Osteoblast (primary cell): ENCODE measurements at regions not wholly inside any gene's neighbourhood (a gene's known extent, or its start where the extent isn't known, plus 50 kb on each side); places are given as distances from the start of the nearest gene placed in this dataset.

Source experiments
- DNase-seq: peaks from one replicate; pipeline ENCODE4 v3.0.0; 2011; ENCODE audit warnings: low spot score, mixed read lengths; ENCODE audit not compliant: insufficient read length; ENCODE audit errors: missing footprints
- H2AFZ ChIP-seq: 2 replicates; pipeline ENCODE4 v1.6.0; 2011; ENCODE audit warnings: mild to moderate bottlenecking, low read length
- H3K27ac ChIP-seq: 2 replicates; pipeline ENCODE4 v1.5.1; 2011; ENCODE audit warnings: mild to moderate bottlenecking, low read depth, low read length, moderate library complexity
- H3K27me3 ChIP-seq: 2 replicates; pipeline ENCODE4 v1.6.0; 2012; ENCODE audit warnings: mild to moderate bottlenecking, control low read depth, inconsistent platforms, low read length, moderate library complexity; ENCODE audit not compliant: insufficient read depth
- H3K36me3 ChIP-seq: 2 replicates; pipeline ENCODE4 v1.5.1; 2011; ENCODE audit warnings: mild to moderate bottlenecking, low read length, control low read depth, moderate library complexity; ENCODE audit not compliant: insufficient read depth
- H3K4me1 ChIP-seq: 2 replicates; pipeline ENCODE4 v1.5.1; 2011; ENCODE audit warnings: mild to moderate bottlenecking, low read length, control low read depth, moderate library complexity; ENCODE audit not compliant: insufficient read depth
- H3K4me2 ChIP-seq: 2 replicates; pipeline ENCODE4 v1.6.0; 2011; ENCODE audit warnings: mild to moderate bottlenecking, low read length; ENCODE audit not compliant: insufficient read depth
- H3K4me3 ChIP-seq: fragments of 200-600 bp; sonication (generic); 3 replicates; pipeline ENCODE4 v1.5.1; 2012; ENCODE audit warnings: mild to moderate bottlenecking, low read length, inconsistent platforms; ENCODE audit not compliant: insufficient read depth
- H3K79me2 ChIP-seq: 2 replicates; pipeline ENCODE4 v1.6.0; 2012; ENCODE audit warnings: mild to moderate bottlenecking, low read length, control low read depth, inconsistent platforms; ENCODE audit not compliant: insufficient read depth
- H3K9me3 ChIP-seq: 2 replicates; pipeline ENCODE4 v1.5.1; 2011; ENCODE audit warnings: low read depth, low read length, control low read depth
- H4K20me1 ChIP-seq: 2 replicates; pipeline ENCODE4 v1.6.0; 2012; ENCODE audit warnings: mild to moderate bottlenecking, low read length, control low read depth; ENCODE audit not compliant: insufficient read depth
- TF ChIP-seq, protein P1 (sequence below): IDR thresholded peaks from 2 replicates; pipeline ENCODE4 v1.5.1; 2011; ENCODE audit warnings: mild to moderate bottlenecking, low read depth, low read length, moderate library complexity; ENCODE audit errors: extremely low read depth

DNA sequence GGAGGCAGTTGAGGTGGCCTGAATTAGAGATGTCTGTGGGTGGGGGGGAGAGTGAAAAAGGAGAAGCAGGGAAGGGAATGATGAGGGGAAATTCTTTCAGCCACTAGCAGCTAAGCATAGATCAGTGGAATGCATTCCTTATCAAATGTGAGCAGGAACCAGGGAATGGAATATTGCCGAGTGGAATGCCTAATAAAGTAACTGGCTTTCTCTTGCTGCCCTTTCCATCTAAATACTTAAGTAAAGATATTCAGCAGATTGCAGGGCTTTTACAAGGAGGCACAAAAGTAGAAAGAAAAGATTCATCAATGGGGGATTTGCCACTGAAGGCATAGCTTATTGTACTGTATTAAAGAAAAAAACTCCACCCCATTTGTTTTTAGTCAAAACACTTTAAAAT is 263.0 kb upstream of the RPS6KA3 start:
- DNase-seq, result no peak
- no peak overlapping the region for H3K27ac ChIP-seq
- H3K4me1 ChIP-seq, result peaks cover 8% of the 10 kb centered on the region
- H3K4me3 ChIP-seq, result no peak overlapping the region
- H3K4me2 ChIP-seq, result peak overlapping the region; percentile 82
- H3K9me3 ChIP-seq, result no peaks in the 10 kb centered on the region
- H4K20me1 ChIP-seq, result no peaks in the 10 kb centered on the region
- no peak overlapping the region for H2AFZ ChIP-seq
- H3K36me3 ChIP-seq, result no peaks in the 10 kb centered on the region
- no peaks in the 10 kb centered on the region for H3K79me2 ChIP-seq
- H3K27me3 ChIP-seq, result no peaks in the 10 kb centered on the region
- TF ChIP-seq, protein P1, sequence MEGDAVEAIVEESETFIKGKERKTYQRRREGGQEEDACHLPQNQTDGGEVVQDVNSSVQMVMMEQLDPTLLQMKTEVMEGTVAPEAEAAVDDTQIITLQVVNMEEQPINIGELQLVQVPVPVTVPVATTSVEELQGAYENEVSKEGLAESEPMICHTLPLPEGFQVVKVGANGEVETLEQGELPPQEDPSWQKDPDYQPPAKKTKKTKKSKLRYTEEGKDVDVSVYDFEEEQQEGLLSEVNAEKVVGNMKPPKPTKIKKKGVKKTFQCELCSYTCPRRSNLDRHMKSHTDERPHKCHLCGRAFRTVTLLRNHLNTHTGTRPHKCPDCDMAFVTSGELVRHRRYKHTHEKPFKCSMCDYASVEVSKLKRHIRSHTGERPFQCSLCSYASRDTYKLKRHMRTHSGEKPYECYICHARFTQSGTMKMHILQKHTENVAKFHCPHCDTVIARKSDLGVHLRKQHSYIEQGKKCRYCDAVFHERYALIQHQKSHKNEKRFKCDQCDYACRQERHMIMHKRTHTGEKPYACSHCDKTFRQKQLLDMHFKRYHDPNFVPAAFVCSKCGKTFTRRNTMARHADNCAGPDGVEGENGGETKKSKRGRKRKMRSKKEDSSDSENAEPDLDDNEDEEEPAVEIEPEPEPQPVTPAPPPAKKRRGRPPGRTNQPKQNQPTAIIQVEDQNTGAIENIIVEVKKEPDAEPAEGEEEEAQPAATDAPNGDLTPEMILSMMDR, result no peak

DNA sequence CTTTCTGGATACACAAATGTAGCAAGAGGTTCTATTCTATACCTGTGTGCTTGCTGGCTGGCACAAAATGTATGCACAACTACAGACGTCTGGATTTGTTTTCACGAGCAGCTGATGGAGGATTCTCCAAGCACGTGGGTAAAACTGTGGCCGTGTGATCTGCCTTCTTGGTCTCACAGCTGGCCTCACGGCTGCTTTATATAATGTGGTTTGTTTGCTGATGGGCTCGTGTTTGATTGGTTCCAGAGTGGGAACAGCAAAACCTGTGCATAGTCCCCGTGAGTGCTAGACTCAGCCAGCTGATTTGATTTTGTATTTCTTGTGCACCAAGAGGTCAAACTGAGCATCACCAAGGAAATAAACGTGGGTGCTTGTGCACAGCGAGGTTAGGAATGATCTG is 262.6 kb upstream of the RPS6KA3 start:
- TF ChIP-seq, protein P1, result no peak
- Histone ChIP-seq H3K9me3 (no peaks in the 10 kb centered on the region), H2AFZ (no peak overlapping the region), H3K4me1 (peaks cover 8% of the 10 kb centered on the region), H4K20me1 (no peaks in the 10 kb centered on the region), H3K36me3 (no peaks in the 10 kb centered on the region), H3K79me2 (no peaks in the 10 kb centered on the region), H3K4me3 (no peak overlapping the region), H3K4me2 (no peak overlapping the region), H3K27ac (no peak overlapping the region), H3K27me3 (no peaks in the 10 kb centered on the region)
- no peak for DNase-seq

DNA sequence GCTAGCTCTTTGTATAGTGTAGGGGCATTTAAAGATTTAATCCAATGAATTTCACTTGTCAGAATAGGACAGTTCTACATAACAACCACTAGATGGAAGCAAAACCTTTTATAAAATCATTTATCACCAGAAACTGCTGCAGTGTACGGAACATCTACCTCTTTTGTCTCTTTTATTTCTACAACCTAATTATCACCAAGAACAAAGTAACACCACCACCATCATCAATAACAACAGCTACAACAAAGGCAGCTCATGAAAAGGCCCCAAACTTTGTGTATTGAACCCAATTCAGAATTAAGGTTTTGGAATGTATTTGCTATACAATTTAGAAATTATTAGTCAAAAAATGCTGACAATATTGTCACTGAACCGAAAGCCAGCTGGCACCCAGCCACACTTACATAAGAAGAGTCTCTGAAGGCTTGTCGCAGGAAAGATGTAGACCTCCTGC is 260.9 kb upstream of the RPS6KA3 start:
- H3K4me1 ChIP-seq, result peaks cover 8% of the 10 kb centered on the region
- no peaks in the 10 kb centered on the region for H3K27me3 ChIP-seq
- H3K9me3 ChIP-seq, result no peaks in the 10 kb centered on the region
- no peak overlapping the region for H3K4me3 ChIP-seq
- no peak overlapping the region for H3K27ac ChIP-seq
- TF ChIP-seq, protein P1, result peak; percentile 54
- no peaks in the 10 kb centered on the region for H3K36me3 ChIP-seq
- no peak for DNase-seq
- no peak overlapping the region for H2AFZ ChIP-seq
- no peaks in the 10 kb centered on the region for H4K20me1 ChIP-seq
- H3K4me2 ChIP-seq, result peak overlapping the region; percentile 8
- no peaks in the 10 kb centered on the region for H3K79me2 ChIP-seq

DNA sequence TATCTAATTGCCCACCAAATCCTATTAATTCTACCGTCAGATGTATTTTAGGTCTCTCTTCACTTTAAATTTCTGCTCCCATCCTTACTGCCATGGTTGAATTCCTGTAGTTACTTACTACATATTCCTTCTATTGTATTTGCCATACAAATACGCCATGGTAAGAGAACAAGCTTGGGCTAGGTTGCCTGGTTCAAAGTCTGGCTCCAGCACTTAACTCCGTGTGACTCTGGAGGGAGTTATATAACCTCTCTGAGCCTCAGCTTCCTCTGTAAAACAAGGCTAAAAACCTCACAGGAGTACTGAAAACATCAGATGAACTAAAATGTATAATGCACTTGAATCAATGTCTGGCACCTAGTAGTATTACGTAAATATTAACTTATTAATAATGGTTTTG is 260.3 kb upstream of the RPS6KA3 start:
- Histone ChIP-seq H3K4me1 (peaks cover 8% of the 10 kb centered on the region), H3K4me2 (no peak overlapping the region), H2AFZ (no peak overlapping the region), H4K20me1 (no peaks in the 10 kb centered on the region), H3K4me3 (no peak overlapping the region), H3K36me3 (no peaks in the 10 kb centered on the region), H3K79me2 (no peaks in the 10 kb centered on the region), H3K27ac (no peak overlapping the region), H3K9me3 (no peaks in the 10 kb centered on the region), H3K27me3 (no peaks in the 10 kb centered on the region)
- no peak for DNase-seq
- TF ChIP-seq, protein P1, result no peak
